ENCODE measurements at regions not wholly inside any gene's neighbourhood (a gene's known extent, or its start where the extent isn't known, plus 50 kb on each side); places are given as distances from the start of the nearest gene placed in this dataset.
"Not testable (repeated sequence)": the region's sequence is repeated elsewhere in the genome, so short reads cannot be mapped to it uniquely, and the experiment has no call there.

- no peak for DNase-seq (ENCODE audit: low read depth)
Measured at GRCh38 chr16:59614466-59615240, 880.5 kb upstream of the GOT2 start.

- DNase-seq (ENCODE audit: low read depth), result not testable (repeated sequence)
Measured at GRCh38 chr16:59612910-59613620, 878.9 kb upstream of the GOT2 start.

GRCh38 chr16:59612094-59612493, 878.0 kb upstream of the GOT2 start:
- no peak for DNase-seq (ENCODE audit: low read depth)

- DNase-seq (ENCODE audit: low read depth), result no peak
Measured at GRCh38 chr16:59611556-59611955, 877.4 kb upstream of the GOT2 start.

- DNase-seq (ENCODE audit: low read depth), result no peak
Measured at GRCh38 chr16:59605706-59606105, 871.6 kb upstream of the GOT2 start.

- no peak for DNase-seq (ENCODE audit: low read depth)
Measured at GRCh38 chr16:59604354-59604753, 870.2 kb upstream of the GOT2 start.

- no peak for DNase-seq (ENCODE audit: low read depth)
Measured at GRCh38 chr16:59601452-59601851, 867.3 kb upstream of the GOT2 start.

- DNase-seq (ENCODE audit: low read depth), result no peak
Measured at GRCh38 chr16:59597269-59597668, 863.2 kb upstream of the GOT2 start.

- DNase-seq (ENCODE audit: low read depth), result no peak
Measured at GRCh38 chr16:59596693-59597092, 862.6 kb upstream of the GOT2 start.

- DNase-seq (ENCODE audit: low read depth), result no peak
Measured at GRCh38 chr16:59593194-59593661, 859.1 kb upstream of the GOT2 start.

GRCh38 chr16:59591480-59591879, 857.4 kb upstream of the GOT2 start:
- DNase-seq (ENCODE audit: low read depth), result no peak

GRCh38 chr16:59590845-59591244, 856.7 kb upstream of the GOT2 start:
- no peak for DNase-seq (ENCODE audit: low read depth)

- no peak for DNase-seq (ENCODE audit: low read depth)
Measured at GRCh38 chr16:59586331-59586730, 852.2 kb upstream of the GOT2 start.

- DNase-seq (ENCODE audit: low read depth), result no peak
Measured at GRCh38 chr16:59574296-59574695, 840.2 kb upstream of the GOT2 start.

- no peak for DNase-seq (ENCODE audit: low read depth)
Measured at GRCh38 chr16:59573528-59574271, 839.6 kb upstream of the GOT2 start.

- no peak for DNase-seq (ENCODE audit: low read depth)
Measured at GRCh38 chr16:59567496-59567895, 833.4 kb upstream of the GOT2 start.

- DNase-seq (ENCODE audit: low read depth), result no peak
Measured at GRCh38 chr16:59566446-59566845, 832.3 kb upstream of the GOT2 start.

- DNase-seq (ENCODE audit: low read depth), result no peak
Measured at GRCh38 chr16:59558679-59559078, 824.6 kb upstream of the GOT2 start.

- DNase-seq (ENCODE audit: low read depth), result no peak
Measured at GRCh38 chr16:59552164-59552563, 818.0 kb upstream of the GOT2 start.

GRCh38 chr16:59545721-59546120, 811.6 kb upstream of the GOT2 start:
- no peak for DNase-seq (ENCODE audit: low read depth)

GRCh38 chr16:59543641-59544040, 809.5 kb upstream of the GOT2 start:
- no peak for DNase-seq (ENCODE audit: low read depth)

GRCh38 chr16:59540621-59541020, 806.5 kb upstream of the GOT2 start:
- DNase-seq (ENCODE audit: low read depth), result no peak

- no peak for DNase-seq (ENCODE audit: low read depth)
Measured at GRCh38 chr16:59535298-59535697, 801.2 kb upstream of the GOT2 start.

Data from activated T-cell treated with anti-CD3 and anti-CD28 coated beads for 1 hour (primary cell).